ENCODE measurements at regions not wholly inside any gene's neighbourhood (a gene's known extent, or its start where the extent isn't known, plus 50 kb on each side); places are given as distances from the start of the nearest gene placed in this dataset.
"Not testable (repeated sequence)": the region's sequence is repeated elsewhere in the genome, so short reads cannot be mapped to it uniquely, and the experiment has no call there.

- DNase-seq, result peak; percentile 55
Observed at GRCh38 chr18:66136039-66136438, 385.2 kb downstream of the CDH7 start.

- no peak for DNase-seq
Observed at GRCh38 chr18:66129248-66129647, 378.4 kb downstream of the CDH7 start.

GRCh38 chr18:66126266-66126665 is 375.5 kb downstream of the CDH7 start:
- no peak for DNase-seq

GRCh38 chr18:66124394-66124793 is 373.6 kb downstream of the CDH7 start:
- DNase-seq, result peak; percentile 1

- DNase-seq, result no peak
Observed at GRCh38 chr18:66119347-66119746, 368.5 kb downstream of the CDH7 start.

GRCh38 chr18:66111018-66111417 is 360.2 kb downstream of the CDH7 start:
- no peak for DNase-seq

- no peak for DNase-seq
Observed at GRCh38 chr18:66110607-66111006, 359.8 kb downstream of the CDH7 start.

- no peak for DNase-seq
Observed at GRCh38 chr18:66109981-66110380, 359.2 kb downstream of the CDH7 start.

- DNase-seq, result no peak
Observed at GRCh38 chr18:66107546-66107945, 356.7 kb downstream of the CDH7 start.

GRCh38 chr18:66105016-66105415 is 354.2 kb downstream of the CDH7 start:
- no peak for DNase-seq

- no peak for DNase-seq
Observed at GRCh38 chr18:66103550-66103949, 352.7 kb downstream of the CDH7 start.

GRCh38 chr18:66083078-66083477 is 332.3 kb downstream of the CDH7 start:
- DNase-seq, result no peak

GRCh38 chr18:66078925-66079800 is 328.4 kb downstream of the CDH7 start:
- DNase-seq, result no peak

GRCh38 chr18:66077066-66077465 is 326.3 kb downstream of the CDH7 start:
- DNase-seq, result no peak

GRCh38 chr18:66066191-66066590 is 315.4 kb downstream of the CDH7 start:
- DNase-seq, result no peak

GRCh38 chr18:66048406-66048805 is 297.6 kb downstream of the CDH7 start:
- DNase-seq, result peak; percentile 47

- no peak for DNase-seq
Observed at GRCh38 chr18:66046032-66046602, 295.3 kb downstream of the CDH7 start.

- no peak for DNase-seq
Observed at GRCh38 chr18:66043009-66043408, 292.2 kb downstream of the CDH7 start.

GRCh38 chr18:66013969-66014368 is 263.2 kb downstream of the CDH7 start:
- peak; percentile 25 for DNase-seq

- DNase-seq, result no peak
Observed at GRCh38 chr18:66011916-66012315, 261.1 kb downstream of the CDH7 start.

GRCh38 chr18:66005831-66006588 is 255.2 kb downstream of the CDH7 start:
- DNase-seq, result no peak

- DNase-seq, result not testable (repeated sequence)
Observed at GRCh38 chr18:65998971-65999700, 248.3 kb downstream of the CDH7 start.

GRCh38 chr18:65995206-65995605 is 244.4 kb downstream of the CDH7 start:
- DNase-seq, result no peak
